HCT116 (cell line): ENCODE measurements at regions not wholly inside any gene's neighbourhood (a gene's known extent, or its start where the extent isn't known, plus 50 kb on each side); places are given as distances from the start of the nearest gene placed in this dataset.

Experiments
- CTCF ChIP-seq, 3 experiments: fragments of 200-600 bp in 1 of 3; sonication (generic) in 1 of 3; IDR thresholded peaks in 2 of 3; conservative IDR thresholded peaks in 1 of 3; 2 replicates each; pipeline ENCODE4 v1.5.1; 2012 to 2017; ENCODE audit warnings: low read depth in 2 of 3, low read length in 2 of 3, antibody characterized with exemption in 1 of 3, borderline replicate concordance in 1 of 3, control low read depth in 1 of 3, mild to moderate bottlenecking in 1 of 3, mixed read lengths in 1 of 3, mixed run types in 1 of 3, moderate library complexity in 1 of 3; ENCODE audit not compliant: insufficient read depth in 1 of 3
- POLR2AphosphoS5 ChIP-seq: IDR thresholded peaks from 2 replicates; pipeline ENCODE4 v1.6.1; 2011; ENCODE audit warnings: mild to moderate bottlenecking, low read depth, low read length, moderate library complexity
- RAD21 ChIP-seq: IDR thresholded peaks from 2 replicates; pipeline ENCODE4 v1.6.1; 2012; ENCODE audit warnings: low read depth, mild to moderate bottlenecking
- TCF7L2 ChIP-seq: IDR thresholded peaks from 2 replicates; pipeline ENCODE4 v1.7.0; 2011; ENCODE audit warnings: borderline replicate concordance, inconsistent platforms; ENCODE audit not compliant: insufficient read depth, insufficient read length; ENCODE audit errors: extremely low read depth
- ZNF274 ChIP-seq: fragments of 200-500 bp; sonication (Bioruptor generic); IDR thresholded peaks from 2 replicates; pipeline ENCODE4 v1.6.1; 2014; ENCODE audit warnings: mild to moderate bottlenecking, low read depth, low read length, inconsistent platforms

GRCh38 chr18:78722386-78722785 lies 257.2 kb upstream of the SALL3 start:
- TF ChIP-seq CTCF (IDR thresholded peaks at IDR 0.05 in 2 of 3, conservative IDR thresholded peaks at IDR 0.05 in 1 of 3; ENCODE audit: borderline replicate concordance in 1 of 3, insufficient read depth in 1 of 3, low read depth in 2 of 3, low read length in 2 of 3) (no peak), RAD21 (no peak), POLR2AphosphoS5 (no peak), TCF7L2 (no peak), ZNF274 (no peak)
